ENCODE measurements at regions not wholly inside any gene's neighbourhood (a gene's known extent, or its start where the extent isn't known, plus 50 kb on each side); places are given as distances from the start of the nearest gene placed in this dataset.

DNA sequence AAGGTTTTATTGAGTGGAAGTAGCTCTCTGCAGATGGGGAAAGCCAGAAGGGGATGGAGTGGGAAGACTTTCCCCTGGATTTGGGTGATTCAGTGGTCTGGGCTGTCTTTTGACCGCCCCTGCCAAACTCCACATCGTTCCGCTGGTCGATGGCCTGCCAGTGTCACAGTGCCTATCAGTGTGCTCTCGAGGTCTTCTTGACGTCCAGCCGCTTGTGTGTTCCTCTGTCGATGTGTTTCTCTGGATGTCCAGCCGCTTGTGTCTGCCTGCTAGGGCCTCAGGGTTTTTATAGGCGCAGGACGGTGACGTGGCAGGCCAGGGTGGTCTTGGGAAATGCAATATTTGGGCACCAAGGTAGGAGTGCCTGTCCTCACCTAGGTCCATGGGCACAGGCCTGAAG is 1371.4 kb upstream of the PIK3C3 start:
- no peak for TF ChIP-seq CTCF (conservative IDR thresholded peaks at IDR 0.05; ENCODE audit: low read depth)
- no peak for DNase-seq (ENCODE audit: low spot score)
- ChIA-PET CTCF (no interaction called here), POLR2A (ENCODE audit: low non-redundant PET) (no interaction called here)
- no peak overlapping the region for H3K27ac ChIP-seq

- CTCF ChIA-PET, result interaction anchor here (0.6 kb wide), 1 partner anchor 864 kb away, joined by 5 read pairs; no protein-coding TSS in a partner anchor
- POLR2A ChIA-PET (ENCODE audit: low non-redundant PET), result no interaction called here
- no peak for DNase-seq (ENCODE audit: low spot score)
- no peak for TF ChIP-seq CTCF (conservative IDR thresholded peaks at IDR 0.05; ENCODE audit: low read depth)
- no peak overlapping the region for H3K27ac ChIP-seq
These were observed 1372.9 kb upstream of the PIK3C3 start for GRCh38 chr18:40582105-40582504.

- ChIA-PET CTCF (no interaction called here), POLR2A (ENCODE audit: low non-redundant PET) (no interaction called here)
- no peak for DNase-seq (ENCODE audit: low spot score)
- no peak for TF ChIP-seq CTCF (conservative IDR thresholded peaks at IDR 0.05; ENCODE audit: low read depth)
- H3K27ac ChIP-seq, result no peak overlapping the region
These were observed 1377.1 kb upstream of the PIK3C3 start for GRCh38 chr18:40577981-40578365.

DNA sequence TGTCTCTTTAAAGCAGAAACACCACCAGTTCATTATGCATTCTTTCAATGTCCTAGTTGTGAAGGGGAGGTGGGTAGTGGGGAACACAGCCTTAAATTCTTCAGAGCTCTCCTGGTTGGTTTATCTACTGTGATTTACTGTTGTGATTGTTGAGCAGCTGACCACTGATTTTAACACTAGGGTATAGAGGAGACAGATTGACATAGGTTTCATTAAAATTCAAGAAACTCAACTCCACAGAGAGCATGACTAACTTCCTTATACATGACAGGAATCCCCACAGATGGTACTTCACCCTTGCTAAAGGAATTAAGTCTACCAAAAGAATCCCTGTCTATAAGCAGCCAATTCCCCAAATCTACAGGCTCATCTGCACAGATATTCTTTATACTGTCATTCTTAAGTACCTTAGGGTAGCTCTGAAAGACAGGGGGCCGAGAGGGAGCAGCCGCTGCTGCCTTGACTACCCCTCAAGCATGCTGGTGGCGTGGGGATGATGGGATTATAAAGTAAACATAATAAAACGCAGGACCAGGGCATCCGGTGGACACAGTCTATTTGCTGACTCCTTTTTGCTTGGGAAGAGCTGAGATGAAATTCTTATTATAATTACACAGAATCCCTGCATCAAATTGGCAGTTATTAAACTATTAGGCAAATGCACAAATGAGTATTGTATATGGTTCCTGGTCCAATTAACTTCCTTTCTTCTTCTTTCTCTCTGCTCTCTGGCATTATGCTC is 1377.6 kb upstream of the PIK3C3 start:
- no peak for TF ChIP-seq CTCF (conservative IDR thresholded peaks at IDR 0.05; ENCODE audit: low read depth)
- POLR2A ChIA-PET (ENCODE audit: low non-redundant PET), result no interaction called here
- no peak overlapping the region for H3K27ac ChIP-seq
- no peak for DNase-seq (ENCODE audit: low spot score)
- CTCF ChIA-PET, result no interaction called here

- ChIA-PET CTCF (no interaction called here), POLR2A (ENCODE audit: low non-redundant PET) (no interaction called here)
- DNase-seq (ENCODE audit: low spot score), result no peak
- no peak overlapping the region for H3K27ac ChIP-seq
- TF ChIP-seq CTCF (conservative IDR thresholded peaks at IDR 0.05; ENCODE audit: low read depth), result no peak
These were observed 1378.4 kb upstream of the PIK3C3 start for GRCh38 chr18:40576507-40577115.

DNA sequence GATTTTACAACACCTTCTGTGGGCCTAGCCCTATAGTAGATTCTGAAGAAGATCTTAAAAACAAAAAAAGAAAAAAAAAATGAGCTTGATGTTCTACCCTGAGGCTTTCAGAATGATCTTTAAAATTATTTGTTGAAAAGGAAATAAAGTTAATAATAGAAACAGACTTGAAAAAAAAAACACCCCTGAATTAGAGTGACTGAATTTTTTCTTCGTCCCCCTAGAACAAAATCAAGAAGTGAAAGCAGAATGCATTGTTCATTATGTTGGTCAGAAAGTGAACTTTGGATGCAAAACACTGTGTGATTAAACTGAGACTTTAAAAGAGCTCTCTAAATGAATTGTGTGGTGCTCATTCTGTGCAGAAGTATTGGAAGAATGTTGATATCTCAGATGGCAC is 1384.4 kb upstream of the PIK3C3 start:
- no peak overlapping the region for H3K27ac ChIP-seq
- CTCF ChIA-PET, result interaction anchor here (0.7 kb wide), 2 partner anchors 241 to 729 kb away, joined by 3 to 4 read pairs; no protein-coding TSS in a partner anchor
- no peak for TF ChIP-seq CTCF (conservative IDR thresholded peaks at IDR 0.05; ENCODE audit: low read depth)
- POLR2A ChIA-PET (ENCODE audit: low non-redundant PET), result no interaction called here
- DNase-seq (ENCODE audit: low spot score), result no peak

Data from RWPE1 (cell line).